D721Med (cell line): ENCODE measurements at regions not wholly inside any gene's neighbourhood (a gene's known extent, or its start where the extent isn't known, plus 50 kb on each side); places are given as distances from the start of the nearest gene placed in this dataset.

ENCODE experiments used
- DNase-seq: peaks from one replicate; pipeline ENCODE4 v3.0.0; 2011; ENCODE audit warnings: low spot score; ENCODE audit not compliant: insufficient read length
- FAIRE-seq: peaks from 2 replicates; lab custom pipeline; 2011; peaks lifted over from hg19 to GRCh38; lab: Jason Lieb, UNC
- TF ChIP-seq, protein P1 (sequence below): IDR thresholded peaks from 2 replicates; pipeline ENCODE4 v1.5.1; 2012; ENCODE audit warnings: mild to moderate bottlenecking, control low read depth; ENCODE audit not compliant: insufficient read depth; ENCODE audit errors: missing control alignments

- TF ChIP-seq, protein P1, sequence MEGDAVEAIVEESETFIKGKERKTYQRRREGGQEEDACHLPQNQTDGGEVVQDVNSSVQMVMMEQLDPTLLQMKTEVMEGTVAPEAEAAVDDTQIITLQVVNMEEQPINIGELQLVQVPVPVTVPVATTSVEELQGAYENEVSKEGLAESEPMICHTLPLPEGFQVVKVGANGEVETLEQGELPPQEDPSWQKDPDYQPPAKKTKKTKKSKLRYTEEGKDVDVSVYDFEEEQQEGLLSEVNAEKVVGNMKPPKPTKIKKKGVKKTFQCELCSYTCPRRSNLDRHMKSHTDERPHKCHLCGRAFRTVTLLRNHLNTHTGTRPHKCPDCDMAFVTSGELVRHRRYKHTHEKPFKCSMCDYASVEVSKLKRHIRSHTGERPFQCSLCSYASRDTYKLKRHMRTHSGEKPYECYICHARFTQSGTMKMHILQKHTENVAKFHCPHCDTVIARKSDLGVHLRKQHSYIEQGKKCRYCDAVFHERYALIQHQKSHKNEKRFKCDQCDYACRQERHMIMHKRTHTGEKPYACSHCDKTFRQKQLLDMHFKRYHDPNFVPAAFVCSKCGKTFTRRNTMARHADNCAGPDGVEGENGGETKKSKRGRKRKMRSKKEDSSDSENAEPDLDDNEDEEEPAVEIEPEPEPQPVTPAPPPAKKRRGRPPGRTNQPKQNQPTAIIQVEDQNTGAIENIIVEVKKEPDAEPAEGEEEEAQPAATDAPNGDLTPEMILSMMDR = no peak
- FAIRE-seq (no peak), DNase-seq (no peak)
Measured at GRCh38 chr9:2913026-2913425, 69.1 kb upstream of the PUM3 start.

DNA sequence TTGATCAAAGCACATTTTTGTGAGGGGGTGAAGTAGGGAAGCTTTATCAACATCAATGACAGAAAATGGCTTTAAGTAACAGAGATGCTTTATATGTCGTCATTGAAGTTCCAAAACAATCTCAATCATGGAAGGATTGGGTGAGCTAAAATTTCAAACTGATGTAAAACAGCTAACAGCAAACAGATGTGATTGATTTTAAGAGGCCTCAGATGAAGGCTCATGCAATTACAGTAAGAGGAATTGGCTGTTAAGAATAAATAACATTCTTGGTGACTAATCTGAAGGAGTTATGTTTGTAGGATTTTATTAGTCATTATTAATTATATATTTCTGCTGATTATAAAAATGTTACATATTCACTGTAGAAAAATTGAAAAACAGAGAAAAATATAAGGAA lies 63.5 kb upstream of the PUM3 start:
- FAIRE-seq (no peak), DNase-seq (no peak)
- TF ChIP-seq, protein P1 = no peak

DNA sequence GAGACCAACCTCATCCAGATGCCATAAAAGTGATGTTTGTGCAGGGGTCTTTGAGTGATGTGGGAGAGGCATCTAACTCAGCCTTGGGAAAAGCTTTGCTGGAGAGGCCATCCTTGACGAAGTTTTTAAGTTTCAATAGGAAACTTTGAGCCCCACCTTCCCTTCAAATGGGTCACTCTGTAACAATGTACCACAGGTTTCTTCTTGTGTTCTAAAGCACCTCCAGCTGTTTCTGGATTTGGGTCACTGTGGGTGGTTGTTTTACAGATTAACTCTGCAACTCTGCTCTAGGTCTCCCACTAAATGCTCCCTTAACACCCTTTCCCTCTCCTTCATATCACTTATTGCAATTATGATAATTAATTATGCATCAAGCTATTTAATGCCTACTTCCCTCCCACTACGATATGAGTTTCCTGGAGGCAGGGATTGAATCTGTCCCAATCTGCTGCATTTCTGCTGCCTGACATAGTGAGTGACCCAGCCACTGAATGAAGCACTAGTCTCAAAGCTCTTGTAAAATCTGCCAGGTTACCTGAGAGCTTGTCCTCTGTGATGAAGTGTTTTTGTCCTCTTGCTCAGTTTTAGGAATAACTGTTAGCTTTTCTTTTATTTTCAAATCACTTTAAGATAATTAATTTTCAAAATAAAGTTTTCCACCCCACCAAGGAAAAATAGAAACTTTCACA lies 60.5 kb upstream of the PUM3 start:
- DNase-seq = no peak
- TF ChIP-seq, protein P1 = no peak
- FAIRE-seq = no peak
